ENCODE measurements at regions not wholly inside any gene's neighbourhood (a gene's known extent, or its start where the extent isn't known, plus 50 kb on each side); places are given as distances from the start of the nearest gene placed in this dataset.
"Not testable (repeated sequence)": the region's sequence is repeated elsewhere in the genome, so short reads cannot be mapped to it uniquely, and the experiment has no call there.

- in situ Hi-C loops (cut with HindIII; ENCODE audit: low sequenced_read_pairs), result no loop called here
These were observed 486.4 kb upstream of the ADARB2 start for GRCh38 chr10:2223548-2224320.

- in situ Hi-C loops (cut with HindIII; ENCODE audit: low sequenced_read_pairs), result no loop called here
These were observed 485.3 kb upstream of the ADARB2 start for GRCh38 chr10:2222631-2223030.

- in situ Hi-C loops (cut with HindIII; ENCODE audit: low sequenced_read_pairs), result no loop called here
These were observed 477.5 kb upstream of the ADARB2 start for GRCh38 chr10:2214805-2215204.

GRCh38 chr10:2214092-2214491 lies 476.8 kb upstream of the ADARB2 start:
- in situ Hi-C loops (cut with HindIII; ENCODE audit: low sequenced_read_pairs), result no loop called here

- in situ Hi-C loops (cut with HindIII; ENCODE audit: low sequenced_read_pairs), result no loop called here
These were observed 475.0 kb upstream of the ADARB2 start for GRCh38 chr10:2212244-2212834.

GRCh38 chr10:2210088-2210487 lies 472.8 kb upstream of the ADARB2 start:
- in situ Hi-C loops (cut with HindIII; ENCODE audit: low sequenced_read_pairs), result no loop called here

GRCh38 chr10:2208106-2208505 lies 470.8 kb upstream of the ADARB2 start:
- in situ Hi-C loops (cut with HindIII; ENCODE audit: low sequenced_read_pairs), result no loop called here

GRCh38 chr10:2207246-2207922 lies 470.1 kb upstream of the ADARB2 start:
- in situ Hi-C loops (cut with HindIII; ENCODE audit: low sequenced_read_pairs), result no loop called here

GRCh38 chr10:2205406-2205805 lies 468.1 kb upstream of the ADARB2 start:
- in situ Hi-C loops (cut with HindIII; ENCODE audit: low sequenced_read_pairs), result no loop called here

- in situ Hi-C loops (cut with HindIII; ENCODE audit: low sequenced_read_pairs), result no loop called here
These were observed 465.1 kb upstream of the ADARB2 start for GRCh38 chr10:2202401-2202800.

- in situ Hi-C loops (cut with HindIII; ENCODE audit: low sequenced_read_pairs), result no loop called here
These were observed 464.3 kb upstream of the ADARB2 start for GRCh38 chr10:2201534-2202099.

- in situ Hi-C loops (cut with HindIII; ENCODE audit: low sequenced_read_pairs), result no loop called here
These were observed 460.3 kb upstream of the ADARB2 start for GRCh38 chr10:2197663-2198062.

- in situ Hi-C loops (cut with HindIII; ENCODE audit: low sequenced_read_pairs), result no loop called here
These were observed 458.9 kb upstream of the ADARB2 start for GRCh38 chr10:2196272-2196671.

GRCh38 chr10:2189356-2189755 lies 452.0 kb upstream of the ADARB2 start:
- in situ Hi-C loops (cut with HindIII; ENCODE audit: low sequenced_read_pairs), result not testable (repeated sequence)

- in situ Hi-C loops (cut with HindIII; ENCODE audit: low sequenced_read_pairs), result no loop called here
These were observed 451.0 kb upstream of the ADARB2 start for GRCh38 chr10:2188371-2188770.

- in situ Hi-C loops (cut with HindIII; ENCODE audit: low sequenced_read_pairs), result no loop called here
These were observed 436.0 kb upstream of the ADARB2 start for GRCh38 chr10:2173327-2173726.

- in situ Hi-C loops (cut with HindIII; ENCODE audit: low sequenced_read_pairs), result no loop called here
These were observed 428.6 kb upstream of the ADARB2 start for GRCh38 chr10:2165771-2166460.

GRCh38 chr10:2150288-2150687 lies 413.0 kb upstream of the ADARB2 start:
- in situ Hi-C loops (cut with HindIII; ENCODE audit: low sequenced_read_pairs), result no loop called here

- in situ Hi-C loops (cut with HindIII; ENCODE audit: low sequenced_read_pairs), result no loop called here
These were observed 408.7 kb upstream of the ADARB2 start for GRCh38 chr10:2145926-2146478.

- in situ Hi-C loops (cut with HindIII; ENCODE audit: low sequenced_read_pairs), result no loop called here
These were observed 408.2 kb upstream of the ADARB2 start for GRCh38 chr10:2145491-2145890.

- in situ Hi-C loops (cut with HindIII; ENCODE audit: low sequenced_read_pairs), result no loop called here
These were observed 407.3 kb upstream of the ADARB2 start for GRCh38 chr10:2144584-2144983.
